Right lobe of liver (tissue), 4 donors: ENCODE measurements at regions not wholly inside any gene's neighbourhood (a gene's known extent, or its start where the extent isn't known, plus 50 kb on each side); places are given as distances from the start of the nearest gene placed in this dataset.
"Not testable (repeated sequence)": the region's sequence is repeated elsewhere in the genome, so short reads cannot be mapped to it uniquely, and the experiment has no call there.

Experiments
- CTCF ChIP-seq, 4 donors: fragments of 200-600 bp in 3 of 4; fragments of 450-650 bp in 1 of 4; IDR thresholded peaks; one replicate each; pipeline versions ENCODE4 v1.5.1 to v1.8.0; 2016 to 2022; ENCODE audit warnings: antibody characterized with exemption in 4 of 4, mild to moderate bottlenecking in 2 of 4
- POLR2A ChIP-seq: fragments of 450-650 bp; IDR thresholded peaks from one replicate; pipeline ENCODE4 v1.6.1; 2017; ENCODE audit warnings: antibody characterized with exemption, mild to moderate bottlenecking
- donor health status: DM: no; HTN: no; CAD: no.
- donor health status: DM: no; HTN: no; CAD: no.
- donor health status: DM: no; HTN: yes; CAD: no.

GRCh38 chr9:14990647-14991046 is 80.4 kb upstream of the FREM1 start:
- TF ChIP-seq CTCF (IDR thresholded peaks at IDR 0.05); POLR2A: not testable (repeated sequence)
